NCI-H2107 treated with DMSO at 0.1 percent for 48 hours (cell line): ENCODE measurements at regions not wholly inside any gene's neighbourhood (a gene's known extent, or its start where the extent isn't known, plus 50 kb on each side); places are given as distances from the start of the nearest gene placed in this dataset.
"Not testable (repeated sequence)": the region's sequence is repeated elsewhere in the genome, so short reads cannot be mapped to it uniquely, and the experiment has no call there.

Source experiments
- DNase-seq: peaks from one replicate; lab custom pipeline; 2025; ENCODE audit not compliant: unreplicated experiment; lab: John Stamatoyannopoulos, UW

GRCh38 chr4:18439311-18439710 is 417.8 kb upstream of the LCORL start:
- no peak for DNase-seq

GRCh38 chr4:18435781-18436180 is 414.2 kb upstream of the LCORL start:
- no peak for DNase-seq

DNA sequence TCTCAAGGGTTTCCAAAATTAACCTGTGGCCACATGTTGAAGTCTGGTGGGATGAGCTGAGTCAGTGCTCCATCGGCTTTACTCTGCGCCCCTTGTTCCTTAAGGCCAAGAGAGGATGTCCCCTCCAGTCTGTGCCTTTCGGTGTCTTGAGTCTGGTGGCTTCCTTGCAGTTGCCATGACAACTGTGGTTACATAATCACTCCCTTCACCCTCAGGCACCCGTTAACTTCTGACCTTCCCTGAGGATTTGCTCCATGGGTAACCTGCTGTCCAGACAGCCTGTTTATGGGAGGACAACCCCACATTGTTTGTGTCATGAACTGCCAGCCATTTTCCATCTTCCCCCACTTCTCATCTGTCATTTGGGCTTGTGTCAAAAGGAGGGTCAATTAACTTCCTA is 401.1 kb upstream of the LCORL start:
- DNase-seq = no peak

- DNase-seq = no peak
These were observed 400.0 kb upstream of the LCORL start for GRCh38 chr4:18421519-18421918.

DNA sequence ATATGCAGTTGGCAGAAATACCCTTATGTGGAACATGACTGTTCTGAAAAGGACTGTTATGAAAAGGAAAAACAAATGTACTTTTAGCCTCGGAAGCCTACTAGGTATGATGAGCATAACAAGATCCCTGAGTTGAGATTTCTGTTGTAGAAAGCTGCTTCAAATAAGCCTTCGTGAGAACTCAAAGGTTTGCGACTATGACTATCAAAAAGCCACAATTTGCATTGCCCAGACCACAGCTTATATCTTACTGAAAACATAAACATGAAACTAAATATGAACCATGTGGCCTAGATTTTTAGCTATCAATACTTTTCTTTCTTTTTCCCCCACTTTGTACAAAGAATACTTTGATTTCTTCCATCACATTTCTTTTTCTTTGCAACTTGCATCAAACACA is 398.2 kb upstream of the LCORL start:
- no peak for DNase-seq

GRCh38 chr4:18418195-18418898 is 396.8 kb upstream of the LCORL start:
- not testable (repeated sequence) for DNase-seq

DNA sequence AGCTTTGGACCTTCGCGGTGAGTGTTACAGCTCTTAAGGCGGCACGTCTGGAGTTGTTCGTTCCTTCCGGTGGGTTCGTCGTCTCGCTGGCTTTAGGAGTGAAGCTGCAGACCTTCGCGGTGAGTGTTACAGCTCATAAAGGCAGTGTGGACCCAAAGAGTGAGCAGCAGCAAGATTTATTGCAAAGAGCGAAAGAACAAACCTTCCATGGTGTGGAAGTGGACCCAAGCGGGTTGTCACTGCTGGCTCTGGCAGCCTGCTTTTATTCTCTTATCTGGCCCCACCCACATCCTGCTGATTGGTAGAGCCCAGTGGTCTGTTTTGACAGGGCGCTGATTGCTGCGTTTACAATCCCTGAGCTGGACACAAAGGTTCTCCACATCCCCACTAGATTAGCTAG is 396.1 kb upstream of the LCORL start:
- DNase-seq = not testable (repeated sequence)

GRCh38 chr4:18406264-18406663 is 384.7 kb upstream of the LCORL start:
- no peak for DNase-seq

GRCh38 chr4:18405054-18405453 is 383.5 kb upstream of the LCORL start:
- no peak for DNase-seq

DNA sequence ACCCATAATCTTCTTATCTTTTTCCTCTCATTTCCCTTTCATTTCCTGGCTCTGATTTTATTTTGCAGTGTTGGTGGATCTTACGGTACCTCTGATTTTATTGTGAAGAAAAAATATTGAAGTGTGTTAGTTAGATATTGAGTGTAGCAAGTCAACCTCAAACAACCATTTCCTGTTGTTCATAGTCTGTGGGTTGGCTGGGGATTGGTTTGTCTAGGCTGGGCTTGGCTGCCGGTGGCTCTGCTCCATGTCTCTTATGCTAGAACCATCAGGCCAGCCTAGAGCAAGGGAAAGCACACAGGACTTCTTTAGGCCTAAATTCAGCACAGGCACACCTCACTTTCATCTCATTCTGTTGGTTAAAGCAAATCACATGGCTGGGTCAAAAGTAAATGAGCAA is 383.1 kb upstream of the LCORL start:
- no peak for DNase-seq

- no peak for DNase-seq
These were observed 381.8 kb upstream of the LCORL start for GRCh38 chr4:18403327-18403726.

GRCh38 chr4:18401868-18402267 is 380.3 kb upstream of the LCORL start:
- no peak for DNase-seq

DNA sequence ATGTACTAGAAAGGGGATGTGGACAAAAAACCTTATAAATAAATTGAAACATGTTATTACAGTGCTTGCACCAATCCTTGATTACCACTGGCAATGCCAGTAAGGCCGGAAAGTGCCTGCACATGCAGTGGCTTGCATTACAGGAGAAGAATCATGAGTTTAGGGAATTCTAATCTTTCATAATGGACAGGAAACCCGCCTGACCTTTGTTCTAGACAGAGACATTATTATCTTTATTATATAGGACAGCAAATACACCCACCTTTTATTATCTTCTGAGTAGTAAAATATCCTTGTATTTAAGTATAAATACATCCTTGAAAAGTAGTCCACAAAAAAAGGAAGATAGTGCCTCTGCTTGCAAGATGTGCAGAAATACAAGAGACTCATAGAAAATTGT is 379.9 kb upstream of the LCORL start:
- DNase-seq = no peak

- DNase-seq = no peak
These were observed 377.1 kb upstream of the LCORL start for GRCh38 chr4:18398661-18399060.

- no peak for DNase-seq
These were observed 376.3 kb upstream of the LCORL start for GRCh38 chr4:18397681-18398390.

- DNase-seq = no peak
These were observed 373.1 kb upstream of the LCORL start for GRCh38 chr4:18394656-18395055.

- DNase-seq = no peak
These were observed 369.8 kb upstream of the LCORL start for GRCh38 chr4:18391354-18391728.

DNA sequence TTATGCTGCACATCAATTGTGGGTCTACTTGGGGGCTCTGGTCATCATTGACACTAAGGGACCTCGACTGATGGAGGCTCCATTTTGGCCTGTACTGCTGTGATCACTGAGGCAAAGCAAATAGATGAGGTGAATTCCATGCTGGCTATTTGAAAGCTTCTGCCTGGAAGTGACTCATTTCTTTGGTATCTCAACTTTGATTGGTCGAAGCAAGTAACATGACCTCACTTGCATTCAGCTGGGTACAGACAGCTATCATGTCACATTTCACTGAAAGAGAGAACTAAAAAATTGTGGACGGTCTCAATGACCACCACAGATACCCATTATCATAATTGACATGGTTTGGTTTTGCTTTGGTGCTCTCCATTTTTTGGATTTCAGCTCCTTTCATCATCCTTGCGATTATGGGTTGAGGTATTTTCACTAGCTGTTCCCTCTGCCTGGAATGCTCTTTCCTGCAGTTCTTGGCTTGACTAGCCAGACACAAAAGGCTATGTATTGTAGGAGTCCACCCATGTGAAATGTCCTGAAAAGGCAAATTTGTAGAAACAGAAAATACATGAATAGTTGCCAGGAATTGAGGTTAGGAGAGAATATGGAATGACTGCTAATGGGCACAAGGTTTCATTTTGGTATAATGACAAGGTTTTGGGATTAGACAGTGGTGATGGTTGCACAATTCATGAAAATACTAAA is 369.2 kb upstream of the LCORL start:
- no peak for DNase-seq

DNA sequence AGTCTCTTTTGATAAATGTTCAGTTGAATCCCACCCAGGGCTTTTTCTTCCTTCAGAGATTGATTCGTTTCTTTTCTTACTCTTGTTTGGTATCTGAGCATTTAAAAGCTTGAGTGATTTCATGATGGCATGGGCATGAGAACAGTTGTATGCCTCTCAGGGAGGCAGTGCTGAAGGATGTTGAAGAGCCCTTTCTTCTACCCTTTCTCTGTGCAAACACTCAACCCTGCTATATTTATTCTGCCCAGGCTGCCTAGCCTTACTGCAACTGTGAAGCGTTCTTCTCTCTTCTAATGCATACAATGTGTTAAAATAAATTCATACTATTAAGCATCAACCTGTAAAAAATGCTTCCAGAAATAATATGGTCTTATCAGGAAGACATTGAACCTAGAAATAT is 367.6 kb upstream of the LCORL start:
- no peak for DNase-seq

- DNase-seq = no peak
These were observed 366.5 kb upstream of the LCORL start for GRCh38 chr4:18388039-18388438.

DNA sequence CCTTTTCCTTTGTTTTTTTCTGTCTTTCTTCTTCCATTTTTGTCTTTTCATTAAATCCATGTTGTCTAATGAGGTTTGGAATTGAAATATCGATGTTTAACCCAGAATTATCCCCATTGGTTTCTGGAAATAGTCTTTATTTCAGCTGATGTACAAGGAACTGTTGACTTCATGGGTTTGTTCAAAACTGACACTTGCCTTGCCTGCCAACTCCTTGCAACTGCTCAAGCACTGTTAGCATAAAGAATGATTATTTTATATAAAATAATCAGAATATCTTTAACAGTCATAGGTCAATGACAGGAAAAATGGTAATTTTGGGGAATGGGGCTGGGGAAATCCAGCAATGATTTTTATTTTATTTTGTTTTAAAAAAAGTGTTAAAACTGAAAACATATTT is 359.6 kb upstream of the LCORL start:
- no peak for DNase-seq

DNA sequence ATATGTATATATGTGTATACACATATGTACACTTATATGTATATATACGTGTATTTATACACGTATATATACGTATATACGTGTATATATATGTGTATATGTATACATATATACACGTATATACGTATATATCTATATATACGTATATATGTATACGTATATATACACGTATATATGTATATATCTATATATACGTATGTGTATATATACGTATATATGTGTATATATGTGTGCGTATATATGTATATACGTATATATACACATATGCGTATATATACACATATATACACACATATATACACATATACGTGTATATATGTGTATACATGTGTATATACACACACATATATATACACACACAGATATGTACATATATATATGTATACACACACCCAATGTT is 348.0 kb upstream of the LCORL start:
- DNase-seq = no peak
